ENCODE measurements at regions not wholly inside any gene's neighbourhood (a gene's known extent, or its start where the extent isn't known, plus 50 kb on each side); places are given as distances from the start of the nearest gene placed in this dataset.

- TF ChIP-seq ZBTB21 (CRISPR knock-in tag; IDR thresholded peaks at IDR 0.05; ENCODE audit: borderline replicate concordance) (no peak), GABPB1 (CRISPR knock-in tag; IDR thresholded peaks at IDR 0.05) (no peak), TP53 (CRISPR knock-in tag; IDR thresholded peaks at IDR 0.05) (no peak), ATF1 (CRISPR knock-in tag; IDR thresholded peaks at IDR 0.05) (no peak)
Observed at GRCh38 chr1:163471779-163472650, 150.3 kb downstream of the NUF2 start (continued).

DNA sequence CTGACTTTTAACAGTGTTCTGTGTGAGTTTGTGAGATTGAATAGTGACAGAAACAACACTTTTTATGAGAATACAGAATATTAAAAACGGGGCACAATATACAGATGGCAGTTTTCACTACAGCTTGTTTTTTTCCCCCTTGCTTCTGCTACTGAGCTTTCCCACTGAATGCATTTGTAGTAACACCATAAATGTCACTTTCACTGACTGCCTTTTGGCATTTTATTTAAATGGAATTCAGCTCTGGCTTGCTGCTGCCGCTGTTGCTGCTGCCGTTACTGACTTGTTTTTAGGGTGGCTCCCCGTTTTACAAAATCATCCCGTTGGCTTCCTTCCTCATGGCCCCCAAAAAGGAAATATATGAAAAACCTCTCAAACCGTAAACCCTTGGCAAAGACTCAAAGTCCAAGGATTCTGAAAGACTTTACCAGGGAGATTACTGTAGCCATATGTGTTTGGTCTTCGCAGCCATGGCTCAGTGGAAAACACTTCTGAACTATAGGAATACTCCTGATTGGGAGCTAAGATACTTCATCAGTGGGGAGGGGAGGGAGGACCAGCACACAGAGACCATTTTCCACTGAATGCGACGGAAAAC is 151.0 kb downstream of the NUF2 start:
- ChIA-PET POLR2A (no interaction called here), CTCF (no interaction called here)
- no peak for TF ChIP-seq SMAD3 (CRISPR knock-in tag; IDR thresholded peaks at IDR 0.05; ENCODE audit: borderline replicate concordance)
- no peak for TF ChIP-seq ZNF423 (CRISPR knock-in tag; IDR thresholded peaks at IDR 0.05)
- TF ChIP-seq, protein P1, sequence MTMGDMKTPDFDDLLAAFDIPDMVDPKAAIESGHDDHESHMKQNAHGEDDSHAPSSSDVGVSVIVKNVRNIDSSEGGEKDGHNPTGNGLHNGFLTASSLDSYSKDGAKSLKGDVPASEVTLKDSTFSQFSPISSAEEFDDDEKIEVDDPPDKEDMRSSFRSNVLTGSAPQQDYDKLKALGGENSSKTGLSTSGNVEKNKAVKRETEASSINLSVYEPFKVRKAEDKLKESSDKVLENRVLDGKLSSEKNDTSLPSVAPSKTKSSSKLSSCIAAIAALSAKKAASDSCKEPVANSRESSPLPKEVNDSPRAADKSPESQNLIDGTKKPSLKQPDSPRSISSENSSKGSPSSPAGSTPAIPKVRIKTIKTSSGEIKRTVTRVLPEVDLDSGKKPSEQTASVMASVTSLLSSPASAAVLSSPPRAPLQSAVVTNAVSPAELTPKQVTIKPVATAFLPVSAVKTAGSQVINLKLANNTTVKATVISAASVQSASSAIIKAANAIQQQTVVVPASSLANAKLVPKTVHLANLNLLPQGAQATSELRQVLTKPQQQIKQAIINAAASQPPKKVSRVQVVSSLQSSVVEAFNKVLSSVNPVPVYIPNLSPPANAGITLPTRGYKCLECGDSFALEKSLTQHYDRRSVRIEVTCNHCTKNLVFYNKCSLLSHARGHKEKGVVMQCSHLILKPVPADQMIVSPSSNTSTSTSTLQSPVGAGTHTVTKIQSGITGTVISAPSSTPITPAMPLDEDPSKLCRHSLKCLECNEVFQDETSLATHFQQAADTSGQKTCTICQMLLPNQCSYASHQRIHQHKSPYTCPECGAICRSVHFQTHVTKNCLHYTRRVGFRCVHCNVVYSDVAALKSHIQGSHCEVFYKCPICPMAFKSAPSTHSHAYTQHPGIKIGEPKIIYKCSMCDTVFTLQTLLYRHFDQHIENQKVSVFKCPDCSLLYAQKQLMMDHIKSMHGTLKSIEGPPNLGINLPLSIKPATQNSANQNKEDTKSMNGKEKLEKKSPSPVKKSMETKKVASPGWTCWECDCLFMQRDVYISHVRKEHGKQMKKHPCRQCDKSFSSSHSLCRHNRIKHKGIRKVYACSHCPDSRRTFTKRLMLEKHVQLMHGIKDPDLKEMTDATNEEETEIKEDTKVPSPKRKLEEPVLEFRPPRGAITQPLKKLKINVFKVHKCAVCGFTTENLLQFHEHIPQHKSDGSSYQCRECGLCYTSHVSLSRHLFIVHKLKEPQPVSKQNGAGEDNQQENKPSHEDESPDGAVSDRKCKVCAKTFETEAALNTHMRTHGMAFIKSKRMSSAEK (CRISPR knock-in tag; IDR thresholded peaks at IDR 0.05; ENCODE audit: borderline replicate concordance), result no peak
- no peak for TF ChIP-seq NR3C1 (CRISPR knock-in tag; conservative IDR thresholded peaks at IDR 0.05; ENCODE audit: low read depth)
- TF ChIP-seq TEAD1 (CRISPR knock-in tag; IDR thresholded peaks at IDR 0.05), result no peak
- no peak for TF ChIP-seq ATF2 (CRISPR knock-in tag; IDR thresholded peaks at IDR 0.05; ENCODE audit: borderline replicate concordance, low read depth)
- TF ChIP-seq NR2C2 (CRISPR knock-in tag; IDR thresholded peaks at IDR 0.05), result no peak
- ATAC-seq, result no peak
- peaks cover 11% of the 10 kb centered on the region for H3K9me3 Mint-ChIP-seq
- H3K4me3 Mint-ChIP-seq, result no peak overlapping the region
- H3K27me3 Mint-ChIP-seq (ENCODE audit: low read depth), result no peaks in the 10 kb centered on the region
- no peaks in the 10 kb centered on the region; the same call in 1 of the 2 replicates for H3K4me1 Mint-ChIP-seq
- no peak for DNase-seq (ENCODE audit: low spot score)
- H3K36me3 Mint-ChIP-seq, result 0 out of 2 replicates have a peak, but pooled peaks cover under 1% of the 10 kb centered on the region
- H3K27ac Mint-ChIP-seq, result no peak overlapping the region

- Mint-ChIP-seq H3K27me3 (ENCODE audit: low read depth) (peaks cover 8% of the 10 kb centered on the region), H3K4me1 (no peaks in the 10 kb centered on the region)
- no peak for DNase-seq (ENCODE audit: low spot score)
- TF ChIP-seq, protein P2, sequence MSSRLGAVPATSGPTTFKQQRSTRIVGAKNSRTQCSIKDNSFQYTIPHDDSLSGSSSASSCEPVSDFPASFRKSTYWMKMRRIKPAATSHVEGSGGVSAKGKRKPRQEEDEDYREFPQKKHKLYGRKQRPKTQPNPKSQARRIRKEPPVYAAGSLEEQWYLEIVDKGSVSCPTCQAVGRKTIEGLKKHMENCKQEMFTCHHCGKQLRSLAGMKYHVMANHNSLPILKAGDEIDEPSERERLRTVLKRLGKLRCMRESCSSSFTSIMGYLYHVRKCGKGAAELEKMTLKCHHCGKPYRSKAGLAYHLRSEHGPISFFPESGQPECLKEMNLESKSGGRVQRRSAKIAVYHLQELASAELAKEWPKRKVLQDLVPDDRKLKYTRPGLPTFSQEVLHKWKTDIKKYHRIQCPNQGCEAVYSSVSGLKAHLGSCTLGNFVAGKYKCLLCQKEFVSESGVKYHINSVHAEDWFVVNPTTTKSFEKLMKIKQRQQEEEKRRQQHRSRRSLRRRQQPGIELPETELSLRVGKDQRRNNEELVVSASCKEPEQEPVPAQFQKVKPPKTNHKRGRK (CRISPR knock-in tag; IDR thresholded peaks at IDR 0.05; ENCODE audit: borderline replicate concordance), result no peak
- TF ChIP-seq RORB (CRISPR knock-in tag; IDR thresholded peaks at IDR 0.05) (no peak), GABPB1 (CRISPR knock-in tag; IDR thresholded peaks at IDR 0.05) (no peak), MXD4 (CRISPR knock-in tag; IDR thresholded peaks at IDR 0.05; ENCODE audit: borderline replicate concordance) (no peak), ZNF232 (CRISPR knock-in tag; IDR thresholded peaks at IDR 0.05) (no peak), ZNF263 (CRISPR knock-in tag; IDR thresholded peaks at IDR 0.05; ENCODE audit: low read depth) (no peak), NFATC4 (CRISPR knock-in tag; IDR thresholded peaks at IDR 0.05) (no peak), ZNF396 (CRISPR knock-in tag; IDR thresholded peaks at IDR 0.05; ENCODE audit: borderline replicate concordance) (no peak), CREM (CRISPR knock-in tag; IDR thresholded peaks at IDR 0.05) (no peak), SP1 (CRISPR knock-in tag; conservative IDR thresholded peaks at IDR 0.05) (no peak)
- TF ChIP-seq, protein P3, sequence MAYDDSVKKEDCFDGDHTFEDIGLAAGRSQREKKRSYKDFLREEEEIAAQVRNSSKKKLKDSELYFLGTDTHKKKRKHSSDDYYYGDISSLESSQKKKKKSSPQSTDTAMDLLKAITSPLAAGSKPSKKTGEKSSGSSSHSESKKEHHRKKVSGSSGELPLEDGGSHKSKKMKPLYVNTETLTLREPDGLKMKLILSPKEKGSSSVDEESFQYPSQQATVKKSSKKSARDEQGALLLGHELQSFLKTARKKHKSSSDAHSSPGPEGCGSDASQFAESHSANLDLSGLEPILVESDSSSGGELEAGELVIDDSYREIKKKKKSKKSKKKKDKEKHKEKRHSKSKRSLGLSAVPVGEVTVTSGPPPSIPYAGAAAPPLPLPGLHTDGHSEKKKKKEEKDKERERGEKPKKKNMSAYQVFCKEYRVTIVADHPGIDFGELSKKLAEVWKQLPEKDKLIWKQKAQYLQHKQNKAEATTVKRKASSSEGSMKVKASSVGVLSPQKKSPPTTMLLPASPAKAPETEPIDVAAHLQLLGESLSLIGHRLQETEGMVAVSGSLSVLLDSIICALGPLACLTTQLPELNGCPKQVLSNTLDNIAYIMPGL (CRISPR knock-in tag; IDR thresholded peaks at IDR 0.05), result no peak
- TF ChIP-seq, protein P4, sequence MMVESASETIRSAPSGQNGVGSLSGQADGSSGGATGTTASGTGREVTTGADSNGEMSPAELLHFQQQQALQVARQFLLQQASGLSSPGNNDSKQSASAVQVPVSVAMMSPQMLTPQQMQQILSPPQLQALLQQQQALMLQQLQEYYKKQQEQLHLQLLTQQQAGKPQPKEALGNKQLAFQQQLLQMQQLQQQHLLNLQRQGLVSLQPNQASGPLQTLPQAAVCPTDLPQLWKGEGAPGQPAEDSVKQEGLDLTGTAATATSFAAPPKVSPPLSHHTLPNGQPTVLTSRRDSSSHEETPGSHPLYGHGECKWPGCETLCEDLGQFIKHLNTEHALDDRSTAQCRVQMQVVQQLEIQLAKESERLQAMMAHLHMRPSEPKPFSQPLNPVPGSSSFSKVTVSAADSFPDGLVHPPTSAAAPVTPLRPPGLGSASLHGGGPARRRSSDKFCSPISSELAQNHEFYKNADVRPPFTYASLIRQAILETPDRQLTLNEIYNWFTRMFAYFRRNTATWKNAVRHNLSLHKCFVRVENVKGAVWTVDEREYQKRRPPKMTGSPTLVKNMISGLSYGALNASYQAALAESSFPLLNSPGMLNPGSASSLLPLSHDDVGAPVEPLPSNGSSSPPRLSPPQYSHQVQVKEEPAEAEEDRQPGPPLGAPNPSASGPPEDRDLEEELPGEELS (CRISPR knock-in tag; IDR thresholded peaks at IDR 0.05), result no peak
Observed at GRCh38 chr1:163477276-163477830, 155.6 kb downstream of the NUF2 start.

More at GRCh38 chr1:163477276-163477830, 155.6 kb downstream of the NUF2 start:
- no peak overlapping the region for H3K27ac Mint-ChIP-seq
- H3K36me3 Mint-ChIP-seq, result peaks cover 39% of the 10 kb centered on the region
- ATAC-seq, result no peak
- ChIA-PET POLR2A (no interaction called here), CTCF (no interaction called here)
- H3K9me3 Mint-ChIP-seq, result peaks cover 45% of the 10 kb centered on the region
- no peak overlapping the region for H3K4me3 Mint-ChIP-seq

Measured in WTC11 (cell line).